K562 (cell line): ENCODE measurements at regions not wholly inside any gene's neighbourhood (a gene's known extent, or its start where the extent isn't known, plus 50 kb on each side); places are given as distances from the start of the nearest gene placed in this dataset.

Experiments
- CTCF ChIP-seq, 3 experiments: IDR thresholded peaks in 2 of 3; conservative IDR thresholded peaks in 1 of 3; 2 replicates each; pipeline ENCODE4 v1.5.1; 2011 to 2012; ENCODE audit warnings: low read length in 3 of 3, mild to moderate bottlenecking in 3 of 3, control low read depth in 2 of 3, improper control_type of control experiment in 1 of 3, inconsistent platforms in 1 of 3, low read depth in 1 of 3, mixed read lengths in 1 of 3, moderate library complexity in 1 of 3; ENCODE audit not compliant: insufficient read depth in 2 of 3
- MCM5 ChIP-seq: fragments of 450-650 bp; IDR thresholded peaks from 2 replicates; pipeline ENCODE4 v1.6.1; 2016; ENCODE audit warnings: low read depth
- POLR2A ChIP-seq: fragments of 450-650 bp; conservative IDR thresholded peaks from 2 replicates; pipeline ENCODE4 v1.6.1; 2016
- RCOR1 ChIP-seq, 2 experiments: IDR thresholded peaks; 2 replicates each; pipeline ENCODE4 v1.6.1; 2012; ENCODE audit warnings: low read depth in 2 of 2, low read length in 2 of 2, borderline replicate concordance in 1 of 2, improper control_type of control experiment in 1 of 2
- REST ChIP-seq, 2 experiments: fragments of 450-650 bp; formaldehyde crosslinking in 1 of 2; IDR thresholded peaks; 2 replicates each; pipeline versions ENCODE4 v1.4.0 to v1.6.1; 2014 to 2020; ENCODE audit warnings: mild to moderate bottlenecking in 2 of 2, borderline replicate concordance in 1 of 2, low read depth in 1 of 2

GRCh38 chr16:66265556-66266141 is 100.8 kb upstream of the CDH5 start:
- TF ChIP-seq CTCF (IDR thresholded peaks at IDR 0.05 in 2 of 3, conservative IDR thresholded peaks at IDR 0.05 in 1 of 3; ENCODE audit: insufficient read depth in 2 of 3, low read depth in 1 of 3, low read length in 3 of 3): no peak
- no peak for TF ChIP-seq REST (IDR thresholded peaks at IDR 0.05; ENCODE audit: borderline replicate concordance)
- no peak for TF ChIP-seq REST (CRISPR knock-in tag; IDR thresholded peaks at IDR 0.05; ENCODE audit: low read depth)
- no peak for TF ChIP-seq MCM5
- no peak for TF ChIP-seq RCOR1 (IDR thresholded peaks at IDR 0.05; ENCODE audit: borderline replicate concordance in 1 of 2, low read depth in 2 of 2, low read length in 2 of 2)
- no peak for TF ChIP-seq POLR2A
